H9 (cell line): ENCODE measurements at regions not wholly inside any gene's neighbourhood (a gene's known extent, or its start where the extent isn't known, plus 50 kb on each side); places are given as distances from the start of the nearest gene placed in this dataset.

Experiments used
- DNase-seq: peaks from one replicate; pipeline ENCODE4 v3.0.0-alpha.2; 2017
- H2AFZ ChIP-seq: one replicate; pipeline ENCODE4 v1.6.1; 2013; ENCODE audit warnings: mild to moderate bottlenecking, low read length, control low read depth, moderate library complexity
- H2AK5ac ChIP-seq: 2 replicates; pipeline ENCODE4 v1.6.1; 2013; ENCODE audit warnings: low read length, control low read depth, mixed read lengths; ENCODE audit not compliant: insufficient read length
- H2BK120ac ChIP-seq: one replicate; pipeline ENCODE4 v1.6.1; 2013; ENCODE audit warnings: low read depth, mild to moderate bottlenecking, low read length, control low read depth, inconsistent platforms; ENCODE audit not compliant: poor library complexity, severe bottlenecking
- H2BK12ac ChIP-seq: 2 replicates; pipeline ENCODE4 v1.6.1; 2013; ENCODE audit warnings: low read length, control low read depth, mixed read lengths, low read depth; ENCODE audit not compliant: insufficient read length
- H2BK15ac ChIP-seq: 2 replicates; pipeline ENCODE4 v1.6.1; 2013; ENCODE audit warnings: low read depth, low read length, control low read depth
- H2BK20ac ChIP-seq: one replicate; pipeline ENCODE4 v1.6.1; 2013; ENCODE audit warnings: low read depth, mild to moderate bottlenecking, low read length, control low read depth, inconsistent platforms; ENCODE audit not compliant: poor library complexity, severe bottlenecking
- H2BK5ac ChIP-seq: 2 replicates; pipeline ENCODE4 v1.6.1; 2013; ENCODE audit warnings: low read length, control low read depth, mixed read lengths; ENCODE audit not compliant: insufficient read length
- H3K14ac ChIP-seq: 2 replicates; pipeline ENCODE4 v1.6.1; 2013; ENCODE audit warnings: low read length, control low read depth; ENCODE audit not compliant: insufficient read depth
- H3K18ac ChIP-seq: 2 replicates; pipeline ENCODE4 v1.6.1; 2013; ENCODE audit warnings: low read depth, mild to moderate bottlenecking, mixed read lengths, low read length, control low read depth; ENCODE audit not compliant: insufficient read length
- H3K23ac ChIP-seq: 2 replicates; pipeline ENCODE4 v1.6.1; 2013; ENCODE audit warnings: low read length, control low read depth, mixed read lengths, low read depth; ENCODE audit not compliant: insufficient read length
- H3K23me2 ChIP-seq: 2 replicates; pipeline ENCODE4 v1.6.1; 2013; ENCODE audit warnings: low read depth, mild to moderate bottlenecking, mixed read lengths, low read length, control low read depth; ENCODE audit not compliant: insufficient read length, poor library complexity, severe bottlenecking
- H3K27ac ChIP-seq: 2 replicates; pipeline ENCODE4 v1.5.1; 2013; ENCODE audit warnings: low read length, control low read depth, mixed read lengths, low read depth; ENCODE audit not compliant: insufficient read length
- H3K27me3 ChIP-seq: 2 replicates; pipeline ENCODE4 v1.6.1; 2013; ENCODE audit warnings: low read length, control low read depth, inconsistent platforms; ENCODE audit not compliant: insufficient read depth
- H3K4ac ChIP-seq: 2 replicates; pipeline ENCODE4 v1.6.1; 2013; ENCODE audit warnings: low read depth, mild to moderate bottlenecking, control low read depth, inconsistent platforms, low read length, moderate library complexity
- H3K4me1 ChIP-seq: 2 replicates; pipeline ENCODE4 v1.6.1; 2013; ENCODE audit warnings: low read length, control low read depth, inconsistent platforms; ENCODE audit not compliant: insufficient read depth
- H3K4me2 ChIP-seq: 2 replicates; pipeline ENCODE4 v1.6.1; 2013; ENCODE audit warnings: low read length, control low read depth, mixed read lengths; ENCODE audit not compliant: insufficient read length, insufficient read depth
- H3K56ac ChIP-seq: 2 replicates; pipeline ENCODE4 v1.6.1; 2013; ENCODE audit warnings: low read depth, mild to moderate bottlenecking, mixed read lengths, low read length, control low read depth; ENCODE audit not compliant: insufficient read length
- H3K79me1 ChIP-seq: 2 replicates; pipeline ENCODE4 v1.6.1; 2013; ENCODE audit warnings: low read depth, mild to moderate bottlenecking, moderate library complexity, low read length, control low read depth, inconsistent platforms; ENCODE audit not compliant: insufficient read depth, poor library complexity, severe bottlenecking
- H3K79me2 ChIP-seq: 2 replicates; pipeline ENCODE4 v1.6.1; 2013; ENCODE audit warnings: low read length, control low read depth, inconsistent platforms; ENCODE audit not compliant: insufficient read depth
- H3K9ac ChIP-seq: 2 replicates; pipeline ENCODE4 v1.6.1; 2013; ENCODE audit warnings: low read length, control low read depth, mixed read lengths; ENCODE audit not compliant: insufficient read length; ENCODE audit errors: extremely low read depth
- H3K9me3 ChIP-seq: one replicate; pipeline ENCODE4 v1.6.1; 2013; ENCODE audit warnings: low read depth, low read length, inconsistent platforms; ENCODE audit not compliant: control insufficient read depth
- H3T11ph ChIP-seq: one replicate; pipeline ENCODE4 v1.6.1; 2013; ENCODE audit warnings: mild to moderate bottlenecking, low read length, control low read depth, inconsistent platforms
- H4K20me1 ChIP-seq: one replicate; pipeline ENCODE4 v1.6.1; 2013; ENCODE audit not compliant: control insufficient read depth, insufficient read length, insufficient read depth
- H4K5ac ChIP-seq: 2 replicates; pipeline ENCODE4 v1.6.1; 2013; ENCODE audit warnings: low read depth, mild to moderate bottlenecking, mixed read lengths, low read length, control low read depth; ENCODE audit not compliant: insufficient read length
- H4K8ac ChIP-seq: replicated peaks from 2 replicates; pipeline ENCODE4 v1.6.1; 2013; ENCODE audit warnings: low read length, control low read depth, mixed read lengths, low read depth; ENCODE audit not compliant: insufficient read length
- H4K91ac ChIP-seq: 2 replicates; pipeline ENCODE4 v1.6.1; 2013; ENCODE audit warnings: low read depth, mild to moderate bottlenecking, moderate library complexity, mixed read lengths, low read length, control low read depth; ENCODE audit not compliant: insufficient read length
- H3K27ac Mint-ChIP-seq, 3 experiments: 2 replicates in 2 of 3; 3 replicates in 1 of 3; pipeline ENCODE4 v1.8.0; 2020 to 2021; ENCODE audit warnings: mixed read lengths in 3 of 3, mild to moderate bottlenecking in 1 of 3, moderate library complexity in 1 of 3
- H3K27me3 Mint-ChIP-seq: 2 replicates; pipeline ENCODE4 v1.8.0; 2021; ENCODE audit warnings: low read depth, mild to moderate bottlenecking, moderate library complexity, mixed read lengths
- H3K36me3 Mint-ChIP-seq, 3 experiments: 2 replicates in 2 of 3; 3 replicates in 1 of 3; pipeline ENCODE4 v1.8.0; 2020 to 2021; ENCODE audit warnings: low read depth in 3 of 3, mixed read lengths in 3 of 3; ENCODE audit not compliant: insufficient read depth in 1 of 3
- H3K4me1 Mint-ChIP-seq, 2 experiments: 2 replicates each; pipeline ENCODE4 v1.8.0; 2020; ENCODE audit warnings: mixed read lengths in 2 of 2
- H3K4me3 Mint-ChIP-seq, 2 experiments: 2 replicates in 1 of 2; 3 replicates in 1 of 2; pipeline ENCODE4 v1.8.0; 2020 to 2021; ENCODE audit warnings: mild to moderate bottlenecking in 2 of 2, mixed read lengths in 2 of 2, moderate library complexity in 1 of 2
- H3K9me3 Mint-ChIP-seq, 2 experiments: 2 replicates in 1 of 2; 3 replicates in 1 of 2; pipeline ENCODE4 v1.8.0; 2020; ENCODE audit warnings: mild to moderate bottlenecking in 2 of 2, mixed read lengths in 2 of 2, moderate library complexity in 1 of 2
- WGBS: extraction: QIAGEN DNeasy Blood & Tissue Kit; methylation state at CpG from one replicate; pipeline ENCODE4 v1.1.7; 2013; ENCODE audit warnings: missing lambda C conversion rate, low lambda C conversion rate, mixed read lengths; ENCODE audit not compliant: insufficient read length; ENCODE audit errors: extremely low coverage; 5-methylcytosine and 5-hydroxymethylcytosine counted together
- TF ChIP-seq, protein P1 (sequence below): fragments of 200-600 bp; sonication (generic); conservative IDR thresholded peaks from 3 replicates; pipeline ENCODE4 v1.8.0; 2021; ENCODE audit warnings: antibody characterized with exemption, mild to moderate bottlenecking

DNA sequence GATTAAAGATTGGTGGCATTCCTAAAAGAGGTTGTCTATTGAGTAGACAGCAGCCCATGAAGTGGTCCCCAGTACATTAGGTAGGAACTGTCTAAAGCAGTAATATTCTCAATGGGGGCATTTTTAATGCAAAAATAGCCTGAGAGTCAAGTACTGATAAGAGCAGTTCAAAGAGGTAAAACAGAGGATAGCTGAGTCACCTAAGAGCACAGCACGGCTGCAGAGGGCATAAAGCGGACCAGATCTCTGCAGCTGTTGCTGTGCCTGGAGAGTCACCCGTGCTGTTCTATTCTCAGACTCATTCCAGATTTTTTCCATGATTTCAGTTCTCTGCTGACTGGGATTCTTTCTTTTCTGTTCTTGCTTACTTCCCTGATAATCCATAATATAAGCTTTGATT lies 313.2 kb downstream of the OLFM3 start:
- H3K4me1 ChIP-seq = no peaks in the 10 kb centered on the region
- H3K27ac Mint-ChIP-seq = no peak overlapping the region

More for the DNA sequence above, 313.2 kb downstream of the OLFM3 start:
- Histone ChIP-seq H3K79me2 (no peaks in the 10 kb centered on the region), H3K18ac (no peak overlapping the region), H3K27me3 (no peaks in the 10 kb centered on the region), H2BK15ac (no peak overlapping the region), H3T11ph (no peak overlapping the region), H3K27ac (no peak overlapping the region), H4K8ac (no peak overlapping the region), H3K9ac (no peak overlapping the region), H4K5ac (no peak overlapping the region), H3K4ac (no peak overlapping the region), H3K56ac (no peak overlapping the region), H2BK12ac (no peak overlapping the region), H3K79me1 (no peaks in the 10 kb centered on the region), H3K4me2 (no peak overlapping the region), H2AFZ (no peak overlapping the region), H2BK120ac (no peak overlapping the region), H3K9me3 (no peaks in the 10 kb centered on the region), H3K14ac (no peak overlapping the region), H2AK5ac (no peak overlapping the region), H4K91ac (no peak overlapping the region), H2BK5ac (no peak overlapping the region), H3K23me2 (no peaks in the 10 kb centered on the region), H4K20me1 (no peaks in the 10 kb centered on the region), H3K23ac (no peak overlapping the region), H2BK20ac (no peak overlapping the region)
- no peak for DNase-seq
- no peaks in the 10 kb centered on the region for H3K9me3 Mint-ChIP-seq
- H3K4me3 Mint-ChIP-seq = no peak overlapping the region
- H3K27me3 Mint-ChIP-seq = no peaks in the 10 kb centered on the region
- H3K4me1 Mint-ChIP-seq = no peaks in the 10 kb centered on the region
- no peaks in the 10 kb centered on the region for H3K36me3 Mint-ChIP-seq
- TF ChIP-seq, protein P1, sequence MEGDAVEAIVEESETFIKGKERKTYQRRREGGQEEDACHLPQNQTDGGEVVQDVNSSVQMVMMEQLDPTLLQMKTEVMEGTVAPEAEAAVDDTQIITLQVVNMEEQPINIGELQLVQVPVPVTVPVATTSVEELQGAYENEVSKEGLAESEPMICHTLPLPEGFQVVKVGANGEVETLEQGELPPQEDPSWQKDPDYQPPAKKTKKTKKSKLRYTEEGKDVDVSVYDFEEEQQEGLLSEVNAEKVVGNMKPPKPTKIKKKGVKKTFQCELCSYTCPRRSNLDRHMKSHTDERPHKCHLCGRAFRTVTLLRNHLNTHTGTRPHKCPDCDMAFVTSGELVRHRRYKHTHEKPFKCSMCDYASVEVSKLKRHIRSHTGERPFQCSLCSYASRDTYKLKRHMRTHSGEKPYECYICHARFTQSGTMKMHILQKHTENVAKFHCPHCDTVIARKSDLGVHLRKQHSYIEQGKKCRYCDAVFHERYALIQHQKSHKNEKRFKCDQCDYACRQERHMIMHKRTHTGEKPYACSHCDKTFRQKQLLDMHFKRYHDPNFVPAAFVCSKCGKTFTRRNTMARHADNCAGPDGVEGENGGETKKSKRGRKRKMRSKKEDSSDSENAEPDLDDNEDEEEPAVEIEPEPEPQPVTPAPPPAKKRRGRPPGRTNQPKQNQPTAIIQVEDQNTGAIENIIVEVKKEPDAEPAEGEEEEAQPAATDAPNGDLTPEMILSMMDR = no peak
- no CpG with 5 or more reads among the region's 3 CpGs for WGBS
